GM21526 (cell line): ENCODE measurements at regions not wholly inside any gene's neighbourhood (a gene's known extent, or its start where the extent isn't known, plus 50 kb on each side); places are given as distances from the start of the nearest gene placed in this dataset.
"Not testable (repeated sequence)": the region's sequence is repeated elsewhere in the genome, so short reads cannot be mapped to it uniquely, and the experiment has no call there.

Experiments used
- ATAC-seq: cut with Tn5 transposase; IDR thresholded peaks from one replicate; pipeline ENCODE4 v1.9.1; 2021; ENCODE audit warnings: moderate library complexity; ENCODE audit not compliant: unreplicated experiment, low FRiP score

DNA sequence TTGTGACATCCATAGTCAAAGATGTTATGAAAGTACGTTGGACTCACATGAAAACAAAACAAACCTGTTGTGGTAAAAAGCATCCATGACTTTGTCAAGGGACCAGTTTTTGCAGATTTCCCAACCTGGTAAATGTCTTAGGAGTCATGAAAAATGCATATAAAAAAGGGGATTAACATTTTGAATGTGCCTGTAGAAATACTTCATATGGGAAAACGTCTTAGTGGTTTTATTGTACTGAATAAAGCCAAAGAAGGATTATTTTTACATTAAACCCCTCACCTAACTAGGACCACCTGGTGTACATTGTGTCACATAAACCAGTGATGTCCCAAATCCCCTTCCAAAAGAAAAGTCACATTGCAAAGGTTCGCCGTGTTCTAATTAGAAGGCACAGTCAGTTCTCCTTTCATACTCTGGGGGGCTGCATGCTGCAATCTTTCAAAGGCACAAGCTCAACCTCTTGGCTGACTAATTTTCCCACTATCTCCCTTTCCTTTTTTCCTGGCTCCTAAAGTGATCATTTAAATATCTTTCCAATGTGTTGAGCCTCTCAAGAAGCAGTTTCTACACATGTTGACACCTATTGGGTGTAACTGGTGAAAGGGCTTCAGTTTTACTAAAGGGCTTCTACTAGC, 119.8 kb upstream of the SPAG17 start:
- ATAC-seq: no peak

GRCh38 chr1:118303534-118303933, 118.5 kb upstream of the SPAG17 start:
- no peak for ATAC-seq

DNA sequence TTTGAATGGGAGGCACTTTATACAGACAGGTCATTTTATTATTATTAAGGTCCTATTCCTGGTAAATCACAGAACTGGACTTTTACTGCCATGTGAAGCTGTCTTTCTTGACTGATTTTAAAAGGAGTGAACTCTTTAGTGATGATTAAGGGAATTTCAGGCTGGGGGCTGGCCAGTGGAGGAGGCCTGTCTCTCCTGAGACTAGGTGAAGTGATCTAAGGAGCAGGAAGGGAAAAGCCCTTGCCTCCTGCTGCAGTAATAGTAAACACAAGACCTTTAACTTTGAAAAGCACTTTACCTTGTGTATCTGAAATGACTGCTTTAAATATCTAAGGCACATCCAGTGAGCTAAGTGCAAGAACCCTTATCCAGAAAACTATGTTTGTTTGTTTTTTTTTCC, 118.0 kb upstream of the SPAG17 start:
- no peak for ATAC-seq

GRCh38 chr1:118302145-118302544, 117.1 kb upstream of the SPAG17 start:
- no peak for ATAC-seq

DNA sequence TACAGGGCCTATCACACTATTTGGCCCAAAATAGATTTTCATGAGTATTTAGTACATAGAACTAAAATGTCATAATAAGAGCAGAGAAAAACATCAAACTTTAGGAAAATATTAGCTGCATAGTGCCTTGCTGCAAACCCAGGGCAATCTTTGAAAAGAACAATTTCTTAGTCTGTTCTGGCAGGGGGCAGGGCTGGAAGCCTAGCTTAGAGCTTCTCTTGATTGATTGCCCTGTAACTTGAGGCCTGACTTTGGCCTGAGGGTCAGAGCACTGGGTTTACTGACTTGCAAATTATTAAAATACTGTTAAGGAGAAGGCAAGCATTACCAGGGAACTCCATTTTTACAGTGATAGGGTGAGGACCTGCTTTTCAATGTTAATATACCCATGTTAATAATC, 115.8 kb upstream of the SPAG17 start:
- no peak for ATAC-seq

DNA sequence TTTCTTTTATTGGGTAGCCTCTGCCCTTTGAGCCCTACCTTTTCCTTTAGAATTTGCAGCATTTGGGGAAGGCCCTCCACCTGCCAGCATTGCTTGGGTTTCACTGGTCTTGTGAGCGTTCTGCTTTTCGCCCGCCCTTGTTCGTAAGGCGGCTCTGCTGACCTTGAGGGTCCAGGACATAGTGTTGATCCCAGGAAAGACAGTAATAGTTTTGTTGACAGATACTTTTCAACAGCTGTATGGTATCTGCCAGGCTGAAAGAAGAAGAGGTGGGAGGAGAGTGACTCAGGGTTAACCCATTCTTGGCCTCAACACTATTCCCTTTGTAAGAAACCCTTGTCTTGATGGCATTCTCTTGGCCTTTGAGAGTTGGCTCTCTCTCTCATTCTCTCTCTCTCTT, 113.4 kb upstream of the SPAG17 start:
- no peak for ATAC-seq

- no peak for ATAC-seq
Measured at GRCh38 chr1:118297521-118297920, 112.5 kb upstream of the SPAG17 start.

DNA sequence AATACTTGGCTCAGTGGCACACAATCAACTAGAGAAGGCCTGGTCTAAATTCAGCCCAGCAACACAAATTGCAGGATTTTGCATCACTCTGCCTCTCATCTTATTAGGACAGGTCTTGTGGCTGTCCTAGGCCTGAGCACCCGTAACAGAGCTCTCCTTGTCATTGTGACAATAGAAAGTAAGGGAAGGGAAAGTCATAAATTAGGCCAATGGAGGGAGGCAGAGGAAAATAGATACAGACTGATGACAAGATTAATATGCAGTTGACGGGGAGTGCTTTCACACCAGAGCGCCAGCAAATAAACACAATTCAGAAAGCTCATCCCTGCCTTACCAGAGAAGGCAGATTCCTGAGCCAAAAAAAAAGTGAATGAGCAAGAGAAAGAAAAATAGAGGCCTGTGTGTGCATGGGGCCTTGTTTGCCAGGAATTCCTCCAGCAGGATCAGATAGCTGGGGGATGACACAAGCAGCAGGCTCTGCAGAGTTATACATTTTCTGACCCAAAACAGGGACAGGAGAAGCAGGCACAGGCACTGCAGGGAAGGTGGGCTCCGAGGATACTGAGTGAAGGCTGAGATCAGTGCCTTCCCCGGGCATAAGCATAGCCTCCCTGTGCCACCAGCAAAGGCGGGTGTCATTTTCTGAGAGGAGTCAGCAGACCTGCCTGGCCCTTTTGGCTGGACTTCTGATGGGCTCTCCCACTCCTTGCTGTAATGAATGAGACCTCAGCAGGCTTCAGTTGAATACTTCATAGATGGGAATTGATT, 110.0 kb upstream of the SPAG17 start:
- no peak for ATAC-seq

DNA sequence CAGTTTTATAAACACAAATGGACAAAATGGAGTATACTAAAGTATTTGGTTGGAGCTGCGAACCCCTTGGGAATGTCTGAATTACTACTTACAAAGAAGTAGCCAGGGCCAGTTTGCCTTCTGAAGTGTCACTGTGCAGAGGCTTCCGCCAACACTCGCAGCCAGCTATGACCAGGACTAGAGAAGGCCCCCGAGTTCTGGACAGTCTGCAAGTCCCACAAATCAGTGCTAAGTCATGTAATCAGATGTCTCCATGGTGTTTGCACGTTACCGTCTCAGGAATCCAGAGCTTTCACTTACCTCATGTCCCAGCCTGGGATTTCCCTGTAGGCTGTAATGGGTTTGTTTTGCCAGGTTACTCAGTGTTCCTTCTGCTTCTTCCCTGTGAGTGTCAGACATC, 106.6 kb upstream of the SPAG17 start:
- ATAC-seq: no peak

DNA sequence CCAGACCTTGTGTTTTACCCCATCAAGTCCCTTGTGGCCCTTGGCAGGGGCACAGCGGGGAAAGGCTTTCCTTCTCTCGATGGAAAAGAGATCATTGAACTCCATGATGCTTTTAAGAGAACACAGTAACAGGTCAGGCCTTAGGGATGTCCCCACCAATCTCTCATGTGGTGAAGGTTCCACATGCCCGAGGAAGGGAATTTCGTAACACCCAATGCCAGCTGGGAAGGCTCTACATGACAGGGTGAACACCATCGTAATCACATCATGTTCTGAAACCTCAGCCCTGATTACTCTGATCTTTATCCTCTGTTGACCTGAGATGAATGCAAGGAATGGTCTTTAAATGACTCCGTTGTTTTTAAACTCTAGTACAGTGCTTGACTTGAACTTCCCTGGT, 105.5 kb upstream of the SPAG17 start:
- no peak for ATAC-seq

DNA sequence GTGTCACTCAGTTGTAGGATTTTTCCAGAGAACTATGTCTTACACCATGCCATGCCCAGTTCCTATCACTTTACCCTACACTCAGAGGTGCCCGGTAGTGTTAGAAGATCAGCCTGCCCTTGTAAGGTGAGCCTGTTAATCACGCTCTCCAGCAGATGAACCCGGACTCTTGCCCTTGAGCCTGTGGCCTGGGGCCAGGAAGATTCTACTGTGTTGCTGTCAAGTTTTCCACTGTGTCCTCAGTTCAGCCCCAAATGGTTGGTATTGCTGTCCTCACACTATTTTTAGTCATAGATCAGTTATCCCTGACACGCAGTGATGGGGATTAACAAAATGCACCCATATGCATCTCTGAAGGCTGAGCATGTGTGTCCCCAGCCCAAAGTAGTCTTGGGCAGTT, 105.0 kb upstream of the SPAG17 start:
- ATAC-seq: no peak

GRCh38 chr1:118280656-118281055, 95.6 kb upstream of the SPAG17 start:
- ATAC-seq: not testable (repeated sequence)

GRCh38 chr1:118275472-118276115, 90.6 kb upstream of the SPAG17 start:
- ATAC-seq: no peak

DNA sequence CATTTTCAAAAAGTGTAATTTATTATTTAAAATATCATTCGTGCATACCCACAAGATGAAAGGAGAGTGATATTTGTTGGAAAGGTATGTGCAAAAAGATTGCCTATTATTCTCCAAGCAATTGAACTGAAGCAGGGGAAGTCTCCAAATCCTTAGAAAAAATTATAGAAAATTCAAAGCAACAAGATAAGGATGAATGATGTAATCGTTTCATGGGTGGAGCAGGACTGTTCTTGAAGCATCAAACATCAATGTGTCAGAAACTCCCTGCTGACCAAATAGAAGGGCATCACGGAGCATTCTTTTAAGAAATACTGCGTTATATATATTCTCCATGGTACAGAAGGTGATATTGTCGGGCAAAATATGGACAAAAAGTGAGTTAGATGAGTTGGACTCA, 87.9 kb upstream of the SPAG17 start:
- no peak for ATAC-seq

DNA sequence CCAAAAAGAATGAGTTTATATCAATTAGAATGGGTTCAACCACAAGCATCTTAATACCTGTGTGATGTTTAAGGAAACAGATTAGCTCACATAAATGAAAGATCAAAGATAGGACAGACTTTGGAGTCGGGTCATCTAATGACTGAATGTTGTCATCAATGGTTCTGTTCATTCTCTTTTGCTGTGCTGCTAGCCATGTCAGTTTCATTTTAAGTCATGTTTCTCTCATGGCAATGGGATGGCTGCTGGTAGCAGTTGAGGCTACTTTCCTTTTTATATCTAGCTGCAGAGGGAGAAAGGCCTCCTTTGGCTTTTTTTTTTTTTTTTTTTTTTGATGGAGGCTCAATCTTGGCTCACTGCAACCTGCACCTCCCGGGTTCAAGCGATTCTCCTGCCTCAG, 86.9 kb upstream of the SPAG17 start:
- no peak for ATAC-seq

- no peak for ATAC-seq
Measured at GRCh38 chr1:118269598-118269997, 84.6 kb upstream of the SPAG17 start.

GRCh38 chr1:118266436-118266835, 81.4 kb upstream of the SPAG17 start:
- ATAC-seq: no peak

DNA sequence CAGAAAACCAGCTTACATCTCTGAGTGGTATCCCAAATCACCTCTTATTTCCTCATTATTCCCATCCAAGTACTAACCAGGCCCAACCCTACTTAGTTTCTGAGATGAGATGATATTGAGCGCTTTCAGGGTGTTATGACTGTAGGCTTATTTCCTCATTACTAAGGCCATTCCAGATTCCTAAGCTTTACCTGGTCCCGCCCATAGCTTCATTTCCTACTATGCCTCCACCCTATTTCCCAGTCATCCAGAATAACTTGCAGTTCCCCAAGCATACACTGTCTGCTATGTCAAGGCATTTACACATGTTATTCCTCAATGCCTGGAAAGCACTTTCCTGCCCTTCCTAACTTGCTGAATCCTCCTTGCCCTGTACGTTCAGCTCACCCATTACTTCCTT, 79.3 kb upstream of the SPAG17 start:
- ATAC-seq: no peak

DNA sequence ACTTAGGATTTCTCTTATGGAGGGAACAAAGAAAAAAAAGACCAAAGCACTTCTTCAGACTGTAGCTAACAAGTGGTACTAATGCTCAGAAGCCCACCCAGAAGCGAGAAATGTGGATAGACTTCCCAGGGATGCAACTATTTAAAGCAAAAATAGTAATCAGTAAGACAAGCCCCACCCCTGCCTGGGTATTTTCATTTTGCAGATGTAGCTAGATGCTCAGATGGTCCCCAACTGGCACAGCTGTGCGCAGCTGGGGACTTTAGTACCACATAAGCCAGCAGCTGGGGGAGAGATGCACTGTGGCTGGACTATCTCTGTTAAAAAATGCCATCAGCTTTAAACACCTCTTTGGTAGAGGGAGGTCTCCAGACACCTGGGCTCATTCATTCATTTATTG, 77.8 kb upstream of the SPAG17 start:
- no peak for ATAC-seq

- ATAC-seq: no peak
Measured at GRCh38 chr1:118258975-118259374, 73.9 kb upstream of the SPAG17 start.

- ATAC-seq: no peak
Measured at GRCh38 chr1:118257946-118258345, 72.9 kb upstream of the SPAG17 start.
